ENCODE measurements at regions not wholly inside any gene's neighbourhood (a gene's known extent, or its start where the extent isn't known, plus 50 kb on each side); places are given as distances from the start of the nearest gene placed in this dataset.
A peak's percentile ranks its signal among the peaks of the same experiment; 100 is the strongest.

DNA sequence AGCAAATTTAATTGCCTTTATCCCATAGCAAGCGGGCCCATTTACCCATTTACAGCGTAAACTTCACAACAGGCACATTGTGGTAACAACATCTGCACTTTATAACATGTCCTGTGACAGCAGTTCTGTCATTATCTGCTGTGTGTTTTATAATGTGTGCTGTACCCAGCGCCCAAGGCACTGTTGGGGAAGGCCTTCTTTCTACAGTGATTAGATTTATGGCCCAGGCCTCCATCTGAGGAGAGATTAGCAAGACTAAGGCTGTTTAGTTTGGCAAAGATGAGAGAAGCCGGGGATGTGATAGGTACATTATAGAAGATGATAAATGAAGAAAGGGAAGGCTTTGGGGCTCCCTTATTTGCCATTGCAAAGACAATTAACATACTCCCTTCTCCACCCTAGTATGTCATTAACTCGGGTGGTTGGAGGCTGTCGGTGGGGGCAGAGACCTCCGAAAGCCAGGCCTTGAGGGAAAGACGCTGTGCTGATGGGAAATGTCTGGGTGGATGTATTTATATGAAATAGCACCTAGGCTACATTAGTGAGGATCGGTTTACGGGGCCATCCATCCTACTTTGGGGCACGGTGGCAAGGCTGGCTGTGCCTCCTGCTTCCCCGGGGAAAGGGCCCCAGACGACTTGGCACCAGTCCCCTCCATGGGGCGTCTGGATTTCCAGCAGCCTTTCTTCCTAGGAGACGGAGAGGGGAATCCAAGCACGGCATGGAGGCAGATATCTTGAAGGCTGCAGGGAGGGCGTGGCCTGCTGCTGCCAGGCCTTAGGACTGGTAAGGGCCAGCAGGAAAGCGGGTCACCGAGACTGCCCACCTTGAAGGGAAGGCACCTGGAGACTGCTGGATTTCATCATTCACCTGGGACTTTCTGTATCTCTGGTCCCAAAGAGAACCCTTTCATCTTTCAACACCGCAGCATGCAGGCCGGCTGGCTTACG, 64.3 kb upstream of the PTCH1 start:
- no peak overlapping the region for H3K4me3 ChIP-seq
- H3K36me3 ChIP-seq: no peaks in the 10 kb centered on the region
- H3K27me3 ChIP-seq: no peaks in the 10 kb centered on the region
- H3K27ac ChIP-seq: no peak overlapping the region
- intact Hi-C loops (cut with DNase I): no loop called here
- TF ChIP-seq CTCF (IDR thresholded peaks at IDR 0.05): no peak
- no peaks in the 10 kb centered on the region for H3K4me1 ChIP-seq
- no peaks in the 10 kb centered on the region for H3K9me3 ChIP-seq
- DNase-seq (no peak), ATAC-seq (no peak)

GRCh38 chr9:95574866-95575553, 58.2 kb upstream of the PTCH1 start:
- ATAC-seq (no peak), DNase-seq (no peak)
- TF ChIP-seq CTCF (IDR thresholded peaks at IDR 0.05): no peak
- intact Hi-C loops (cut with DNase I): no loop called here
- H3K27me3 ChIP-seq: peaks cover 0 to 27% of the 10 kb centered on the region in 2 donors
- no peaks in the 10 kb centered on the region for H3K9me3 ChIP-seq
- no peak overlapping the region for H3K27ac ChIP-seq
- H3K36me3 ChIP-seq: no peaks in the 10 kb centered on the region
- no peak overlapping the region for H3K4me3 ChIP-seq
- no peaks in the 10 kb centered on the region for H3K4me1 ChIP-seq

- Histone ChIP-seq H3K9me3 (no peaks in the 10 kb centered on the region), H3K4me1 (no peaks in the 10 kb centered on the region), H3K27me3 (peaks cover 0 to 34% of the 10 kb centered on the region in 2 donors), H3K36me3 (no peaks in the 10 kb centered on the region), H3K27ac (no peak overlapping the region), H3K4me3 (no peak overlapping the region)
- intact Hi-C loops (cut with DNase I): no loop called here
- TF ChIP-seq CTCF (IDR thresholded peaks at IDR 0.05): no peak
- ATAC-seq (no peak), DNase-seq (peak in 1 of 4 donors; percentile 61)
Observed at GRCh38 chr9:95574176-95574575, 57.4 kb upstream of the PTCH1 start.

GRCh38 chr9:95573463-95573862, 56.7 kb upstream of the PTCH1 start:
- Histone ChIP-seq H3K27ac (no peak overlapping the region), H3K4me1 (no peaks in the 10 kb centered on the region), H3K9me3 (no peaks in the 10 kb centered on the region), H3K4me3 (no peak overlapping the region), H3K27me3 (peaks cover 0 to 39% of the 10 kb centered on the region in 2 donors), H3K36me3 (no peaks in the 10 kb centered on the region)
- ATAC-seq (no peak), DNase-seq (no peak)
- intact Hi-C loops (cut with DNase I): no loop called here
- TF ChIP-seq CTCF (IDR thresholded peaks at IDR 0.05): no peak
